Epithelial cell of esophagus (primary cell): ENCODE measurements at regions not wholly inside any gene's neighbourhood (a gene's known extent, or its start where the extent isn't known, plus 50 kb on each side); places are given as distances from the start of the nearest gene placed in this dataset.

Experiments used
- DNase-seq: peaks from one replicate; pipeline ENCODE4 v3.0.0; 2010; ENCODE audit warnings: low read depth
- H3K4me3 ChIP-seq: 2 replicates; pipeline ENCODE4 v1.5.1; 2011; ENCODE audit warnings: mild to moderate bottlenecking, low read length, control low read depth
- CTCF ChIP-seq: IDR thresholded peaks from 2 replicates; pipeline ENCODE4 v1.5.1; 2011; ENCODE audit warnings: low read depth, mild to moderate bottlenecking, low read length, control low read depth, inconsistent platforms; ENCODE audit not compliant: insufficient read depth; ENCODE audit errors: missing control alignments

- H3K4me3 ChIP-seq, result no peak overlapping the region
- no peak for DNase-seq
- no peak for TF ChIP-seq CTCF
Measured at GRCh38 chr3:163543662-163544061, 1534.6 kb downstream of the SI start.

GRCh38 chr3:163541629-163542028 lies 1536.7 kb downstream of the SI start:
- no peak for TF ChIP-seq CTCF

GRCh38 chr3:163538387-163538786 lies 1539.9 kb downstream of the SI start:
- no peak for TF ChIP-seq CTCF
- no peak overlapping the region for H3K4me3 ChIP-seq
- no peak for DNase-seq

More at GRCh38 chr3:163541629-163542028, 1536.7 kb downstream of the SI start:
- no peak for DNase-seq
- no peak overlapping the region for H3K4me3 ChIP-seq

GRCh38 chr3:163533381-163533780 lies 1544.9 kb downstream of the SI start:
- H3K4me3 ChIP-seq, result no peak overlapping the region
- TF ChIP-seq CTCF, result no peak
- DNase-seq, result no peak

GRCh38 chr3:163523375-163523774 lies 1554.9 kb downstream of the SI start:
- no peak overlapping the region for H3K4me3 ChIP-seq
- TF ChIP-seq CTCF, result no peak
- no peak for DNase-seq

GRCh38 chr3:163521261-163521660 lies 1557.0 kb downstream of the SI start:
- no peak for DNase-seq
- TF ChIP-seq CTCF, result no peak
- H3K4me3 ChIP-seq, result no peak overlapping the region

- no peak for TF ChIP-seq CTCF
- no peak overlapping the region for H3K4me3 ChIP-seq
- no peak for DNase-seq
Measured at GRCh38 chr3:163518065-163518464, 1560.2 kb downstream of the SI start.
